Peyer's patch (tissue), 4 donors: ENCODE measurements at regions not wholly inside any gene's neighbourhood (a gene's known extent, or its start where the extent isn't known, plus 50 kb on each side); places are given as distances from the start of the nearest gene placed in this dataset.

Experiments
- POLR2A ChIP-seq, 2 donors: fragments of 450-650 bp; IDR thresholded peaks; one replicate each; pipeline ENCODE4 v1.5.1; 2017; ENCODE audit warnings: antibody characterized with exemption in 2 of 2, mild to moderate bottlenecking in 2 of 2, moderate library complexity in 2 of 2
- TF ChIP-seq, protein P1 (sequence below), 6 experiments: fragments of 450-650 bp in 4 of 6; fragments of 200-600 bp in 2 of 6; sonication (generic) in 1 of 6; IDR thresholded peaks; one replicate each; pipeline ENCODE4 v1.5.1; 2017 to 2019; ENCODE audit warnings: antibody characterized with exemption in 6 of 6, mild to moderate bottlenecking in 3 of 6, moderate library complexity in 1 of 6

DNA sequence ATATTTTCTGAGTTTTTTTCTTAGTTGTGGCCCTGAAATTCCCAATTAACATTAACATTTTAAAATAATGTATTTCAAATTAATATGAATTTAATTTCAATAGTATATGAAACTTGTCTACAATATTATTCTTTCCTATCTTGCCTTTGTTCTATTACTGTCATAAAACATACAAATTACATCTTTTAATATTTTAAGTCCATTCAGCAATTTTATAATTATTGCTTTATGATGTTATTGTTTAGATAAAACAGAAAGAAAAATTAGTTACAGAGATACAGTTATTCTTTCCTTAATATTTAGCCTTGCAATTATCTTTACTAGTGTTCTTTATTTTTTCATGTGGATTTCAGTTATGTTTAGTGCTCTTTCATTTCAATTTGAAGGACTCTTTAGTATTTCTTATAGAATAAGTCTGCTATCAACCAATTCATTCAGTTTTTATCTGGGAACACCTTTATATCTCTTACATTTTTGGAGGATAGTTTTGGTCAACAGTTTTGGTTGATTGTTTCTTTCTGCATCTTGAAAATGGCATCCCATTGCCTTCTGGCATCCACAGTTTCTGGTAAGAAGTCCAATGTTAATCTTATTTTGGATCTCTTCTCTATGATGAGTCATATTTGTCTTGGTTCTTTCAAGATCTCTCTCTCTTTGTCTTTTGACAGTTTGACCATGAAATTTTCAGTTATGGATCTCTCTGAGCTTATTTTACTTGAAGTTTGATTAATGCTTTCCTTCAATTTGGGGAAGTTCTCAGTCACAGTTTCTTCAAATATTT is 76.9 kb upstream of the CHST9 start:
- TF ChIP-seq POLR2A (IDR thresholded peaks at IDR 0.05), result no peak
- TF ChIP-seq, protein P1, sequence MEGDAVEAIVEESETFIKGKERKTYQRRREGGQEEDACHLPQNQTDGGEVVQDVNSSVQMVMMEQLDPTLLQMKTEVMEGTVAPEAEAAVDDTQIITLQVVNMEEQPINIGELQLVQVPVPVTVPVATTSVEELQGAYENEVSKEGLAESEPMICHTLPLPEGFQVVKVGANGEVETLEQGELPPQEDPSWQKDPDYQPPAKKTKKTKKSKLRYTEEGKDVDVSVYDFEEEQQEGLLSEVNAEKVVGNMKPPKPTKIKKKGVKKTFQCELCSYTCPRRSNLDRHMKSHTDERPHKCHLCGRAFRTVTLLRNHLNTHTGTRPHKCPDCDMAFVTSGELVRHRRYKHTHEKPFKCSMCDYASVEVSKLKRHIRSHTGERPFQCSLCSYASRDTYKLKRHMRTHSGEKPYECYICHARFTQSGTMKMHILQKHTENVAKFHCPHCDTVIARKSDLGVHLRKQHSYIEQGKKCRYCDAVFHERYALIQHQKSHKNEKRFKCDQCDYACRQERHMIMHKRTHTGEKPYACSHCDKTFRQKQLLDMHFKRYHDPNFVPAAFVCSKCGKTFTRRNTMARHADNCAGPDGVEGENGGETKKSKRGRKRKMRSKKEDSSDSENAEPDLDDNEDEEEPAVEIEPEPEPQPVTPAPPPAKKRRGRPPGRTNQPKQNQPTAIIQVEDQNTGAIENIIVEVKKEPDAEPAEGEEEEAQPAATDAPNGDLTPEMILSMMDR (IDR thresholded peaks at IDR 0.05), result no peak
